Keratinocyte (primary cell): ENCODE measurements at regions not wholly inside any gene's neighbourhood (a gene's known extent, or its start where the extent isn't known, plus 50 kb on each side); places are given as distances from the start of the nearest gene placed in this dataset.
"Not testable (repeated sequence)": the region's sequence is repeated elsewhere in the genome, so short reads cannot be mapped to it uniquely, and the experiment has no call there.

ENCODE experiments used
- DNase-seq: peaks from one replicate; pipeline ENCODE4 v3.0.0-alpha.2; 2011; ENCODE audit warnings: low read depth, missing footprints, low spot score
- FAIRE-seq: peaks from 2 replicates; lab custom pipeline; 2011; peaks lifted over from hg19 to GRCh38; lab: Jason Lieb, UNC
- H2AFZ ChIP-seq: 2 replicates; pipeline ENCODE4 v1.6.0; 2012; ENCODE audit warnings: low read length, control low read depth, inconsistent platforms; ENCODE audit not compliant: control insufficient read depth
- H3K27ac ChIP-seq: 2 replicates; pipeline ENCODE4 v1.5.1; 2011; ENCODE audit warnings: low read length; ENCODE audit not compliant: control insufficient read depth, insufficient read depth
- H3K27me3 ChIP-seq: 3 replicates; pipeline ENCODE4 v1.6.0; 2011; ENCODE audit warnings: low read length; ENCODE audit not compliant: control insufficient read depth, insufficient read depth; ENCODE audit errors: extremely low read depth
- H3K36me3 ChIP-seq, 2 experiments: 2 replicates in 1 of 2; 3 replicates in 1 of 2; pipeline ENCODE4 v1.5.1; 2011; ENCODE audit warnings: low read length in 2 of 2, mild to moderate bottlenecking in 1 of 2; ENCODE audit not compliant: control insufficient read depth in 2 of 2, insufficient read depth in 2 of 2; ENCODE audit errors: extremely low read depth in 1 of 2
- H3K4me1 ChIP-seq: 3 replicates; pipeline ENCODE4 v1.5.1; 2011; ENCODE audit warnings: low read length; ENCODE audit not compliant: control insufficient read depth, insufficient read depth; ENCODE audit errors: extremely low read depth
- H3K4me2 ChIP-seq: 3 replicates; pipeline ENCODE4 v1.6.0; 2011; ENCODE audit warnings: low read depth, low read length; ENCODE audit not compliant: control insufficient read depth, insufficient read depth; ENCODE audit errors: extremely low read depth
- H3K4me3 ChIP-seq, 3 experiments: fragments of 200-600 bp in 1 of 3; sonication (generic) in 1 of 3; 2 replicates in 2 of 3; 3 replicates in 1 of 3; pipeline ENCODE4 v1.5.1; 2011 to 2016; ENCODE audit warnings: low read length in 3 of 3, mild to moderate bottlenecking in 3 of 3, control low read depth in 2 of 3, inconsistent platforms in 1 of 3, low read depth in 1 of 3, mixed read lengths in 1 of 3, mixed run types in 1 of 3, moderate library complexity in 1 of 3; ENCODE audit not compliant: control insufficient read depth in 2 of 3, insufficient read depth in 2 of 3; ENCODE audit errors: extremely low read depth in 1 of 3
- H3K79me2 ChIP-seq: 2 replicates; pipeline ENCODE4 v1.6.0; 2012; ENCODE audit warnings: low read length; ENCODE audit not compliant: control insufficient read depth, insufficient read depth
- H3K9ac ChIP-seq: 3 replicates; pipeline ENCODE4 v1.6.0; 2011; ENCODE audit warnings: low read length; ENCODE audit not compliant: control insufficient read depth, insufficient read depth; ENCODE audit errors: extremely low read depth
- H3K9me1 ChIP-seq: 3 replicates; pipeline ENCODE4 v1.6.0; 2011; ENCODE audit warnings: low read length; ENCODE audit not compliant: control insufficient read depth, insufficient read depth; ENCODE audit errors: extremely low read depth
- H3K9me3 ChIP-seq: 2 replicates; pipeline ENCODE4 v1.5.1; 2012; ENCODE audit warnings: low read depth, low read length; ENCODE audit not compliant: control insufficient read depth
- H4K20me1 ChIP-seq: 3 replicates; pipeline ENCODE4 v1.6.0; 2011; ENCODE audit warnings: low read length; ENCODE audit not compliant: control insufficient read depth, insufficient read depth; ENCODE audit errors: extremely low read depth
- EZH2 ChIP-seq: IDR thresholded peaks from one replicate; pipeline ENCODE4 v1.6.1; 2012; ENCODE audit warnings: inconsistent platforms, mild to moderate bottlenecking, low read length, moderate library complexity
- dilution Hi-C: fragments of 300-500 bp; cut with MboI; formaldehyde crosslinking; loops from one replicate; pipeline ENCODE4 v1.7.0; 2020; ENCODE audit warnings: low sequenced_read_pairs; ENCODE audit not compliant: extremely low pct_ligation_motif_present
- TF ChIP-seq, protein P1 (sequence below), 3 experiments: IDR thresholded peaks in 1 of 3; conservative IDR thresholded peaks in 1 of 3; optimal IDR thresholded peaks in 1 of 3; 2 replicates in 2 of 3; 3 replicates in 1 of 3; pipeline versions ENCODE3 to v1.5.1; 2011; ENCODE audit warnings: low read length in 3 of 3, mild to moderate bottlenecking in 3 of 3, moderate library complexity in 2 of 3, control low read depth in 1 of 3, inconsistent platforms in 1 of 3; ENCODE audit not compliant: insufficient read depth in 2 of 3; ENCODE audit errors: extremely low read depth in 1 of 3

DNA sequence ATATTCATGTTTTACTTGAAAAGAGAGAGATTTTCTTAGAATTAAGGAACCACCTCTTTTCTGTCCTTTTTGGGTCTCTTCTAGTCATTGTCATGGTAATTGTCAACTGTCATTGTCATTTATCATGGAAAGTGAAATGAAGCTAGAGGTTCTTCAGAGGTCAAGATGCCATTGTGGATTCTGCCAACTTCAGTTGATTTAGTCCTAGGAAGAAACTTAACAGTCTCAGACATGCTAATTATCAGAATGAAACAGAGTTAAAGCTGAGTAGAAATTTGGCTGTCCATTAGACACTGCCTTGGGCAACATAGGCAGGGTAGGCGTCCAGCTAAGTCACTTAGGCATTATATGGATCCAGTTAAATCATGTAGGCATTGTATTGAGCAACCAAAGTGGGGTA, 796.1 kb upstream of the ADGRL3 start:
- Histone ChIP-seq H3K4me3 (no peak overlapping the region), H3K9me1 (no peaks in the 10 kb centered on the region), H3K36me3 (no peaks in the 10 kb centered on the region), H3K27ac (no peak overlapping the region), H3K9ac (no peak overlapping the region), H3K27me3 (no peaks in the 10 kb centered on the region), H3K79me2 (no peaks in the 10 kb centered on the region), H3K9me3 (no peaks in the 10 kb centered on the region), H3K4me2 (no peak overlapping the region), H4K20me1 (no peaks in the 10 kb centered on the region), H2AFZ (no peak overlapping the region), H3K4me1 (no peaks in the 10 kb centered on the region)
- DNase-seq (no peak), FAIRE-seq (no peak)
- dilution Hi-C loops = no loop called here
- no peak for TF ChIP-seq EZH2
- TF ChIP-seq, protein P1, sequence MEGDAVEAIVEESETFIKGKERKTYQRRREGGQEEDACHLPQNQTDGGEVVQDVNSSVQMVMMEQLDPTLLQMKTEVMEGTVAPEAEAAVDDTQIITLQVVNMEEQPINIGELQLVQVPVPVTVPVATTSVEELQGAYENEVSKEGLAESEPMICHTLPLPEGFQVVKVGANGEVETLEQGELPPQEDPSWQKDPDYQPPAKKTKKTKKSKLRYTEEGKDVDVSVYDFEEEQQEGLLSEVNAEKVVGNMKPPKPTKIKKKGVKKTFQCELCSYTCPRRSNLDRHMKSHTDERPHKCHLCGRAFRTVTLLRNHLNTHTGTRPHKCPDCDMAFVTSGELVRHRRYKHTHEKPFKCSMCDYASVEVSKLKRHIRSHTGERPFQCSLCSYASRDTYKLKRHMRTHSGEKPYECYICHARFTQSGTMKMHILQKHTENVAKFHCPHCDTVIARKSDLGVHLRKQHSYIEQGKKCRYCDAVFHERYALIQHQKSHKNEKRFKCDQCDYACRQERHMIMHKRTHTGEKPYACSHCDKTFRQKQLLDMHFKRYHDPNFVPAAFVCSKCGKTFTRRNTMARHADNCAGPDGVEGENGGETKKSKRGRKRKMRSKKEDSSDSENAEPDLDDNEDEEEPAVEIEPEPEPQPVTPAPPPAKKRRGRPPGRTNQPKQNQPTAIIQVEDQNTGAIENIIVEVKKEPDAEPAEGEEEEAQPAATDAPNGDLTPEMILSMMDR (optimal IDR thresholded peaks at IDR 0.05 in 1 of 3, IDR thresholded peaks at IDR 0.05 in 1 of 3, conservative IDR thresholded peaks at IDR 0.05 in 1 of 3; ENCODE audit: extremely low read depth in 1 of 3, insufficient read depth in 2 of 3, low read length in 3 of 3) = no peak

DNA sequence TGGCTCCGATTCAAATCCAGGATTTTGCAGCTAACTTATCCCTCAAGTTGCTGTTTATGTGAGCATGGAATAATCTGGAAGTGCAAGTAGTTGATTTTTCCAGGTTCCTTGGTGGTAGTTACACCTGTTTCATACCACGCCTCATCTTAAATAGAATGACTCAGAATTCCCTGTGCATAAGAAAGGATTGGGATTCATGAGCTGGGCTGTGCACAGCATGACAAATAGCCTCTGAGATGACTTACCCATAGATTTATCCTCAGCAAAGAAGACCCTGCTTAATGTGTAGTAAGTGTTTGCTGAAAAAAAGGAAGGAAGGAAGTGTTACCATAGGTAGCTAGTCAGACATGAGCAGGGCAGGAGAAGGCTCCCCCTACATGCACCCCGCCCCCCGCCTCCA, 777.7 kb upstream of the ADGRL3 start:
- no peak for DNase-seq
- Histone ChIP-seq H3K79me2 (no peaks in the 10 kb centered on the region), H3K9ac (no peak overlapping the region), H3K36me3 (no peaks in the 10 kb centered on the region), H3K9me3 (no peaks in the 10 kb centered on the region), H3K4me2 (no peak overlapping the region), H3K4me1 (no peaks in the 10 kb centered on the region), H2AFZ (no peak overlapping the region), H4K20me1 (no peaks in the 10 kb centered on the region), H3K27ac (no peak overlapping the region), H3K4me3 (no peak overlapping the region), H3K9me1 (no peaks in the 10 kb centered on the region), H3K27me3 (no peaks in the 10 kb centered on the region)
- dilution Hi-C loops = no loop called here
- no peak for TF ChIP-seq EZH2
- TF ChIP-seq, protein P1 (optimal IDR thresholded peaks at IDR 0.05 in 1 of 3, IDR thresholded peaks at IDR 0.05 in 1 of 3, conservative IDR thresholded peaks at IDR 0.05 in 1 of 3; ENCODE audit: extremely low read depth in 1 of 3, insufficient read depth in 2 of 3, low read length in 3 of 3) = no peak
- no peak for FAIRE-seq

DNA sequence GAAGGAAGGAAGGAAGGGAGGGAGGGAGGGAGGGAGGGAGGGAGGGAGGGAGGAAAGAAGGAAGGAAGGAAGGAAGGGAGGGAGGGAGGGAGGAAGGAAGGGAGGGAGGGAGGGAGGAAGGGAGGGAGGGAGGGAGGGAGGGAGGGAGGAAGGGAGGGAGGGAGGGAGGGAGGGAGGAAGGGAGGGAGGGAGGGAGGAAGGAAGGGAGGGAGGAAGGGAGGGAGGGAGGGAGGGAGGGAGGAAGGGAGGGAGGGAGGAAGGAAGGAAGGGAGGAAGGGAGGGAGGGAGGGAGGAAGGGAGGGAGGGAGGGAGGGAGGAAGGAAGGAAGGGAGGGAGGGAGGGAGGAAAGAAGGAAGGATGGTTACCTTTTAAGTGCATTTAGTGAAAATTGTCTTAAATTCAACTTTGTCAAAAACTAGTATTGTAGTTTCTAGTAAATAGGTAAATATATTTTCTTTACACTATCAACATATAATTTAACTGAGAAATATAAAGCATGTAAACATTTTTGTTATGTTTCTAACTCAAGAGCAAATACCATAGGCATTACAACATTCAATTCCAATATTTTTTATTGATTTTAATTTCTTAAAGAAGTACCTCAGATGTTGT, 776.4 kb upstream of the ADGRL3 start:
- H3K36me3 ChIP-seq, H3K4me1 ChIP-seq, H4K20me1 ChIP-seq, H3K27me3 ChIP-seq, H3K79me2 ChIP-seq, dilution Hi-C loops, H3K9me1 ChIP-seq, H3K4me3 ChIP-seq, DNase-seq, H3K4me2 ChIP-seq, H3K9ac ChIP-seq, H3K27ac ChIP-seq, FAIRE-seq, H2AFZ ChIP-seq, H3K9me3 ChIP-seq: not testable (repeated sequence)
